GM21723 (cell line): ENCODE measurements at regions not wholly inside any gene's neighbourhood (a gene's known extent, or its start where the extent isn't known, plus 50 kb on each side); places are given as distances from the start of the nearest gene placed in this dataset.

ENCODE experiments used
- ATAC-seq: cut with Tn5 transposase; IDR thresholded peaks from one replicate; pipeline ENCODE4 v1.9.1; 2021; ENCODE audit warnings: mild to moderate bottlenecking, moderate library complexity; ENCODE audit not compliant: unreplicated experiment

GRCh38 chr16:86184185-86184584 lies 285.2 kb downstream of the IRF8 start:
- no peak for ATAC-seq

GRCh38 chr16:86185089-86185488 lies 286.1 kb downstream of the IRF8 start:
- ATAC-seq = no peak

GRCh38 chr16:86186313-86186712 lies 287.4 kb downstream of the IRF8 start:
- ATAC-seq = no peak

DNA sequence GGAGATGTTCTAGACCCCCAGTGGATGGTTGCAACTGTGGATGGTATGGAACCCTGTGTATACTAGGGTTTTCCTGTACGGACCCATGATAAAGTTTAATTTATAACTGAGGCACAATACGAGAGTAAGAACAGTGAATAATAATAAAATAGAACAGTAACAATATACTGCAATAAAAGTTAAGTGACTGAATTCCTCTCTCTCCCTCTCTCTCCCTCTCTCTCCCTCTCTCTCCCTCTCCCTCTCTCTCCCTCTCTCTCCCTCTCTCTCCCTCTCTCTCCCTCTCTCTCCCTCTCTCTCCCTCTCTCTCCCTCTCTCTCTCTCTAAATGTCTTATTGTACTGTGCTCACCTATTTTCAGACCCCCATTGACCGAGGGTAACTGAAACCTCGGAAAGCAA lies 291.0 kb downstream of the IRF8 start:
- ATAC-seq = no peak

GRCh38 chr16:86191663-86192062 lies 292.7 kb downstream of the IRF8 start:
- no peak for ATAC-seq

DNA sequence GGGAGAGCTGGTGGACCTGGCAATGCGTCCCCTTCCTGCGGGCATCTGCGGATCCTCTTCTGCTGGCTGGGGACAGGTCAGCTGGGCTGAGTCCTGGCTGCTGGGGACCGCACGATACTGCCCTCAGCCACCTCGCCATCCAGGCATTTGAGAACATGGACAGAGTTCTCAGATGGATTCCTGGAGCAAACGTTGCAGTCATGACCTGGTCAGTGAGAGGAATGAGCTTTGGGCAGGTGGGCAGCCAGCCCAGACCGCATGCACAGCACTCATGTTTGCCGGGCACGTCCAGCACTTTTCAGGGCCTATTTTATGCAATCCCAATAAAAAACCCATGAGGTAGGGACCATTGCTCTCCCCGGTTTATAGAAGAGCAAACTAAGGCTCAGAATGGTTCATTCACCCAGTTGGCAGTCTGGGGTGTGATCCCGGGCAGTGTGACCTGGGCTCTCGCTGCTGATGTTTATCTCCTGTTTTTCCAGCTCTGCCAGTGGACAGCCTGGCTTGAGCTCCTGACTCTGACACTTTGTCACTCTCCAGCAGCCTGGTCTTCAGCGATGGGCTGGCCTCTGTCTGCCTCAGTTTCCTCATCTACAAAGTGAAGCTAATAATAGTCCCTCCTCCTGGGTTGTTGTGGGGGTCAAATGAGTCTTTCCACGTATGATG lies 294.7 kb downstream of the IRF8 start:
- ATAC-seq = no peak

GRCh38 chr16:86195863-86196630 lies 297.1 kb downstream of the IRF8 start:
- ATAC-seq = no peak

GRCh38 chr16:86196687-86197391 lies 297.9 kb downstream of the IRF8 start:
- ATAC-seq = no peak

- ATAC-seq = no peak
Observed at GRCh38 chr16:86198206-86199118, 299.5 kb downstream of the IRF8 start.

DNA sequence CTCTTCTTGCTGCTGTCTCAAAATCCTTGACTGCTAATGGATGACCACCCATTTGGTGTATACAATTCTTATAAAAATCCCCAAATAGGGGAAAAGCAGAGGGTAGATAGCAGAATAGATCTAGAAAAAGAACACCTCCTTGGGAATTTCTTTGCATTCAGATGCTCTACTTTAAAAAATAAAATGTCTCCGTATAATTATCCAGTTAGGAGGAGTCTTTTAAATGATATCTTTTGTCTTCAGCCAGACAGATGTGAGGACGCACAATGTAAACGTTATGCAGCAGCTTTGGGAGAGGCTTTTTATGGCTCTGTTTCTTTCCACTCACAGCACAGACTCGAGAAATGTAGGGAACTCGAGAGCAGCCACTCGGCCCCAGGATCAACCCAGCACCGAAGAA lies 300.2 kb downstream of the IRF8 start:
- ATAC-seq = no peak

GRCh38 chr16:86199871-86200695 lies 301.1 kb downstream of the IRF8 start:
- no peak for ATAC-seq

DNA sequence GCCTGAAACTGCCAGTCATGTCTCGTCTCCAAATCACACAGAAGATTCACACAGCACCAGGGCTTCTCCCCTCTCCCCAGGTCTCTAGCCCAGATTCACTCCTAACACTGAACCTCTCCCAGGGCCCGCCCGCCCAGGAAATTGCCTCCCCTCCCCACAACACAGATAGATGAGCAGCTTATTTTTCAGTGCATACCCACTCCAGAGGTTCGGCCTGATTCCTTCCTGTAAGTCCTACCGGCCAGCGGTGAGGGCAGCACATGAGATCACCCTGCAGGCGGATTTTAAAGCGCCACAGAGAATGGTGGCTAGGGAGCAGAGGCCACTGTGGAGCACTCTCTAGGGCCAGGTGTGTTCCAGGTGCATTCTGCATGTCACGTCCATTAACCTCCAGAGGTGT lies 301.8 kb downstream of the IRF8 start:
- no peak for ATAC-seq

- no peak for ATAC-seq
Observed at GRCh38 chr16:86201746-86202145, 302.8 kb downstream of the IRF8 start.

GRCh38 chr16:86202267-86202666 lies 303.3 kb downstream of the IRF8 start:
- no peak for ATAC-seq

DNA sequence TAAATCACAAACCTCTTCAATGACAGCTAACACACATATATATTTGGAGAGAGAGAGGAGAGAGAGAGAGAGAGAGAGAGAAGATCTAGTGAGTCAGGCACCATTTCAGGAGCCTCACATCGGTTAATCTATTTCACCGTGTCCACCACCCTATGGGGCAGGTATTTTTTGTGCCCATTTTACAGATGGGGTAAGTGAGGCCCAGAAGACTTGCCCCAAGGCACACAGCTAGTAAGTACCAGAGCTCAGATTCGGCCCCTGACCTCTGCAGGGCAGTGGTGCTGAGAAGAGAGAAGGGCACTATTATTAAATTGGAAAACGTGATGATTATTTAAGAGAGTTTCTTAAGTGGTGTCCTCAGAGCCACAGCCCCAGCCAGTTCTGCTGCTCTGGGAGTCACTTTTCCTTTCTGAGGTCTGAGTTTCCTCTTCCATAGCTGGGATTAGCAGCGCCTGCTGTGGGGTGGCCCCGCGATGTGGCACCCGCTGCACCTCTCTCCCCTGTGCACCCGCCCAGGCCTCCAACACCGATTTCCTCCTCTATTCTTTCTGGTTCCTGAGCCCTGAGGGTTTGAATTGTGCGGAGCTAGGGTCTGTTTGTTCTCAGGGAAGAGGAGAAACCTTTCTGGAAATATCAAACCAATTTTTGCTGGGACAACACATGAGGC lies 303.9 kb downstream of the IRF8 start:
- ATAC-seq = no peak

- ATAC-seq = no peak
Observed at GRCh38 chr16:86203557-86204275, 304.8 kb downstream of the IRF8 start.

DNA sequence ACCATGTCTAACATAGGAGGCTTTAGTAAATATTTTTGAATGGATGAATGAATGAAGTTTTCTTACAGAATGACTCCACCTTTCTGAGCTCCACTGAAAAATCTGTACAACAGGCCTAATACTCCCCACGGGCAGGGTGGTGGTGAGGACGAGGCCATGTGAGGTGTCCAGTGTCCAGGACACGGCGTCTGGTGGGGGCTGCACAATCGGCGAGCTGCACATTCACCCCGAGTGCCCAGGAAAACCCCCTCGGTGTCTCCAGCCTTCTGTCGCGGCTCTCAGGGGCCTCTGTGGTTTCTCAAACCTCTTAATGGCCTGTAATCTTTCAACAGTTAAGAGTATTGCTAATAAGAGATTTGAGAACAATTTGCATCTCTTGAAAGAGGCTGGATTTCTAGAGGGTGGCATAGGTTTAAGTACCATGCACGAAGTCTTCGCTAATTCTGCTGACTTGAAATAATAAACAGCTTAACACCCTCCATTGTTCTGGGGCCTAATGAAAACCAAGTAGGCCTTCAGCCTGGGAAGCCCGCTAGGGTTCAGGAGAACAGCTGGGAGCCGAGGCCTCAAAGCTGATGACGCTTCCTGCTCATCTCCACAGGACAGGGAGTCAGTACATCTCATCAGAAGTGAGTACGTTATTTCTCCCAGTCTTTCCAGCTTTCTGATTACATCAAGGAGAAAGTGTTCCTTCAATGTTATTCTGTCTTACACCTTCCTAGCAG lies 304.6 kb upstream of the FOXF1 start:
- ATAC-seq = no peak

GRCh38 chr16:86207350-86207749 lies 303.0 kb upstream of the FOXF1 start:
- ATAC-seq = no peak
